GM12892 (cell line): ENCODE measurements at regions not wholly inside any gene's neighbourhood (a gene's known extent, or its start where the extent isn't known, plus 50 kb on each side); places are given as distances from the start of the nearest gene placed in this dataset.

ENCODE experiments used
- POLR2A ChIP-seq: IDR thresholded peaks from 2 replicates; pipeline ENCODE4 v1.6.1; 2011; ENCODE audit warnings: low read depth, low read length, control low read depth
- POLR2AphosphoS5 ChIP-seq: IDR thresholded peaks from 2 replicates; pipeline ENCODE4 v1.6.1; 2011; ENCODE audit warnings: low read depth, low read length, control low read depth
- TAF1 ChIP-seq: IDR thresholded peaks from 2 replicates; pipeline ENCODE4 v1.6.1; 2011; ENCODE audit warnings: low read depth, mild to moderate bottlenecking, control low read depth, low read length, borderline replicate concordance

- TF ChIP-seq POLR2A, result no peak
- no peak for TF ChIP-seq TAF1
- no peak for TF ChIP-seq POLR2AphosphoS5
Measured at GRCh38 chr9:15103290-15103689, 193.1 kb upstream of the FREM1 start.
